ENCODE measurements at regions not wholly inside any gene's neighbourhood (a gene's known extent, or its start where the extent isn't known, plus 50 kb on each side); places are given as distances from the start of the nearest gene placed in this dataset.

DNA sequence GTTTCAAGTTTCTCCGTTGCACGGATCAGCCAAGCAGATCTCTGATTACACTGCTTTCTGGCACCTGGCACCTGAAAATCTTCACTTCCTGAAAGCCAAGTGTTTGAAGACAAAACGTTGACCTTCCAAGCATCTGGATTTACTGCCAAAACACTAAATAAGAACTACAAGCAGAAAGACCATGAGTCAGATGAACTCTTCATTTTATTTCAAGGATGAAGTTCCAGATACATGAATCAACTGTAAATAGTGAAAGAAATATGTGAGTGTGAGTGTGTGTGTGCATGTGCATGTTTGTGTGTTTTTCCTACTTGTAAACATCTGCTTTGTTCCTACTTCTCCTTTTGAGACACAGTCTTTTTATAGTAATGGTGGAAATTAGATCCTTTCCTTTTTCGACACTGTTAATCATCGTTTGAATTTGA, 60.0 kb upstream of the DTNA start:
- peak overlapping the region; percentile 30 for H3K4me2 ChIP-seq (ENCODE audit: low read length)
- no peaks in the 10 kb centered on the region for H3K9me3 ChIP-seq (replicated peaks; ENCODE audit: low read length)

DNA sequence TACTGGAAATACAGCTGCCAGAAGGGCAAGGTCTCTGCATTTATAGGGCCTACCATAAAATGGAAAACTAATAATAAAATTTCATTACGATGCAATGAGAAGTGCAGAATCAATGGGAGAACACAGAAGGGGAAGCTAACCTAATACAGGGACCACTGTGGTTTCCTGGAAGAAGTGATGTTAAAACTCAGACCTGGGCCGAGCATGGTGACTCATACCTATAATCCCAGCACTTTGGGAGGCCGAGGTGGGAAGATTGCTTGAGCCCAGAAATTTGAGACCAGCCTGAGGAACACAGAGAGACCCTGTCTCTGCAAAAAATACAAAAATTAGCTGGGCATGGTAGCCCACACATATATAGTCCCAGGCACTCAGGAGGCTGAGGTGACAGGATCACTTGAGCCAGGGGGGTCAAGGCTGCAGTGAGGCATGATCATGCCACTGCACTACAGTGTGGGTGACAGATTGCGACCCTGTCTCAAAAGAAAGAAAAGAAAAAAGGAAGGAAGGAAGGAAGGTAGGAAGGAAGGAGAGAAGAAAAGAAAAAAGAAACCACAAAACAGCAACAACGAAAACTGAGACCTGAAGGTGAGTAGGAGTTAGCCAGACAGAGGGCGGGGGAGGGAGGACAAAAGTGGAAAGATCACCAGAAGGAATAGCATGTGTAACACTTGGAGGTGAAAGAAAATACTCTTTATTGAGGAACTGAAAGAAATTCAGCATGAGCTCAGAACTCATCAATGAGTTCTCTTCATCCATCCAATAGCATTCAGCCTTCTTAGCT, 58.3 kb upstream of the DTNA start:
- Histone ChIP-seq H3K4me3 (ENCODE audit: low read length) (no peak overlapping the region), H3K9me3 (replicated peaks; ENCODE audit: low read length) (no peaks in the 10 kb centered on the region), H3K9ac (ENCODE audit: low read depth, low read length) (no peak overlapping the region), H3K27me3 (ENCODE audit: control insufficient read depth, insufficient read depth, low read length) (no peaks in the 10 kb centered on the region), H3K4me2 (ENCODE audit: low read length) (no peak overlapping the region), H3K36me3 (ENCODE audit: insufficient read depth, low read length) (no peaks in the 10 kb centered on the region), H3K4me1 (ENCODE audit: control insufficient read depth, insufficient read depth, low read length) (peaks cover 25% of the 10 kb centered on the region)

More for the DNA sequence above, 60.0 kb upstream of the DTNA start:
- Histone ChIP-seq H3K9ac (ENCODE audit: low read depth, low read length) (no peak overlapping the region), H3K4me1 (ENCODE audit: control insufficient read depth, insufficient read depth, low read length) (peaks cover 25% of the 10 kb centered on the region), H3K4me3 (ENCODE audit: low read length) (no peak overlapping the region), H3K36me3 (ENCODE audit: insufficient read depth, low read length) (no peaks in the 10 kb centered on the region), H3K27me3 (ENCODE audit: control insufficient read depth, insufficient read depth, low read length) (no peaks in the 10 kb centered on the region)

- Histone ChIP-seq H3K4me2 (ENCODE audit: low read length) (no peak overlapping the region), H3K9ac (ENCODE audit: low read depth, low read length) (no peak overlapping the region), H3K9me3 (replicated peaks; ENCODE audit: low read length) (no peaks in the 10 kb centered on the region), H3K36me3 (ENCODE audit: insufficient read depth, low read length) (no peaks in the 10 kb centered on the region), H3K4me3 (ENCODE audit: low read length) (no peak overlapping the region), H3K4me1 (ENCODE audit: control insufficient read depth, insufficient read depth, low read length) (peaks cover 20% of the 10 kb centered on the region), H3K27me3 (ENCODE audit: control insufficient read depth, insufficient read depth, low read length) (no peaks in the 10 kb centered on the region)
Measured at GRCh38 chr18:34655131-34655530, 55.0 kb upstream of the DTNA start.

GRCh38 chr18:34657860-34658500, 52.1 kb upstream of the DTNA start:
- no peak overlapping the region for H3K4me2 ChIP-seq (ENCODE audit: low read length)
- H3K9me3 ChIP-seq (replicated peaks; ENCODE audit: low read length): no peaks in the 10 kb centered on the region
- no peak overlapping the region for H3K4me3 ChIP-seq (ENCODE audit: low read length)
- peaks cover 19% of the 10 kb centered on the region for H3K4me1 ChIP-seq (ENCODE audit: control insufficient read depth, insufficient read depth, low read length)
- no peaks in the 10 kb centered on the region for H3K27me3 ChIP-seq (ENCODE audit: control insufficient read depth, insufficient read depth, low read length)
- no peak overlapping the region for H3K9ac ChIP-seq (ENCODE audit: low read depth, low read length)
- no peaks in the 10 kb centered on the region for H3K36me3 ChIP-seq (ENCODE audit: insufficient read depth, low read length)

DNA sequence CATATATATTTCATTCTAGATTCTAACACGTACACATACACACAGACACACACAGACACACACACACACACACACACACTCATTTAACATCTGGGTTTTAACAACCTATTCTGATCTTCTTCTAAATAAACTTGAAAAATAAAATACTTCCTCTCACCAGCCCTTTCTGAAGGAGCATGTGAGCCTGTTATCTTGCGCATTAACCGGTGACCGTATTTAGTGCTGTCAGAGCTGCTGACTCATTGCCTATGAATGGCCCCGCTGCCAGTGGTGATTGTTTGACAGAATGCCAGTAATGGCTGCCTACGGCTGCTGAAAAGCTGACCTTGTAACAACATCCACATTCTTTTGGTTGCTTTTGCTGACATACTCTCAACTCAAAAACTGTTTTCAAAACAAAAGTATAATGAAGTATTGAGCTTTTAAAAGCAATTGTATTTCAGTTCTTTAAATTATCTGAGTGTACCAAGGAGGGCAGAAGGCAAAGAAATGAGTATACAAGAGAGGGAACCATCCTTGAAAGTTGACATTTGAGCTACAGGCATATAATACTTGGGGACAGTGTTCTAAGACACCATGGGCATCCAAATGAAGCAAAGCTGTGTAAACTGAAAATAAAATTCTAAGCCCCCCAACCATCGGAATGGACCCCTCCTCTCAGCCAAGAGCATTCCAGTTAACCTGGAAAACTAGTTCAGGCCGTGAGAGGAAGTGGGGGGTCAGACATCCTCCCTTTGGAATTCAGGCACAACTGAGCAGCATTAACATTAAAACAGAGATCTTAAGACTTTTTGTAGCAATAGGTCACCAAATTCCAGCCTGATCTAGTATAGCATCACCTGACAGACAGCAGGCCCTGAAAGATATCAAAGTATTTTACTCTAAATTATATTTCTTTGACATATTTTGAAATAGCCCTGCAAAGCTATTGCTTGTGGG, 50.2 kb upstream of the DTNA start:
- H3K4me2 ChIP-seq (ENCODE audit: low read length): peak overlapping the region; percentile 50
- H3K4me3 ChIP-seq (ENCODE audit: low read length): peak overlapping the region; percentile 37
- no peaks in the 10 kb centered on the region for H3K36me3 ChIP-seq (ENCODE audit: insufficient read depth, low read length)
- peak overlapping the region; percentile 61 for H3K9ac ChIP-seq (ENCODE audit: low read depth, low read length)
- H3K27me3 ChIP-seq (ENCODE audit: control insufficient read depth, insufficient read depth, low read length): no peaks in the 10 kb centered on the region
- no peaks in the 10 kb centered on the region for H3K9me3 ChIP-seq (replicated peaks; ENCODE audit: low read length)
- H3K4me1 ChIP-seq (ENCODE audit: control insufficient read depth, insufficient read depth, low read length): peaks cover 19% of the 10 kb centered on the region
